ENCODE measurements at regions not wholly inside any gene's neighbourhood (a gene's known extent, or its start where the extent isn't known, plus 50 kb on each side); places are given as distances from the start of the nearest gene placed in this dataset.
A peak's percentile ranks its signal among the peaks of the same experiment; 100 is the strongest.

- no peaks in the 10 kb centered on the region for H3K36me3 ChIP-seq (ENCODE audit: insufficient read depth, low read length, poor library complexity, severe bottlenecking)
- TF ChIP-seq CTCF (conservative IDR thresholded peaks at IDR 0.05; ENCODE audit: low read depth, low read length) = no peak
- TF ChIP-seq EZH2 (IDR thresholded peaks at IDR 0.05; ENCODE audit: borderline replicate concordance, low read depth, low read length, poor library complexity, severe bottlenecking) = no peak
- no peaks in the 10 kb centered on the region for H3K9me3 ChIP-seq (ENCODE audit: low read depth, low read length, poor library complexity, severe bottlenecking)
- no peak overlapping the region for H3K4me3 ChIP-seq (ENCODE audit: low read depth, low read length, poor library complexity, severe bottlenecking)
- H3K4me1 ChIP-seq (ENCODE audit: insufficient read depth, low read length, poor library complexity, severe bottlenecking) = no peaks in the 10 kb centered on the region
- H3K27ac ChIP-seq (ENCODE audit: low read depth, low read length, poor library complexity, severe bottlenecking) = no peak overlapping the region
- DNase-seq (ENCODE audit: low spot score) = no peak
- intact Hi-C loops (cut with micrococcal nuclease; ENCODE audit: unreplicated experiment) = no loop called here
- no peaks in the 10 kb centered on the region for H3K27me3 ChIP-seq (replicated peaks; ENCODE audit: insufficient read depth, low read depth, low read length, poor library complexity)
- BruUV-seq (replicated peaks) = no TSS peak
- CTCF ChIA-PET = no interaction called here
- POLR2A ChIA-PET (ENCODE audit: low non-redundant PET) = no interaction called here
Measured at GRCh38 chr16:27689711-27690110, 139.8 kb downstream of the KATNIP start.

- TF ChIP-seq CTCF (conservative IDR thresholded peaks at IDR 0.05; ENCODE audit: low read depth, low read length) (peak; percentile 64), EZH2 (IDR thresholded peaks at IDR 0.05; ENCODE audit: borderline replicate concordance, low read depth, low read length, poor library complexity, severe bottlenecking) (no peak)
- DNase-seq (ENCODE audit: low spot score) = peak; percentile 15
- Histone ChIP-seq H3K9me3 (ENCODE audit: low read depth, low read length, poor library complexity, severe bottlenecking) (no peaks in the 10 kb centered on the region), H3K27ac (ENCODE audit: low read depth, low read length, poor library complexity, severe bottlenecking) (no peak overlapping the region), H3K4me1 (ENCODE audit: insufficient read depth, low read length, poor library complexity, severe bottlenecking) (no peaks in the 10 kb centered on the region), H3K36me3 (ENCODE audit: insufficient read depth, low read length, poor library complexity, severe bottlenecking) (no peaks in the 10 kb centered on the region), H3K4me3 (ENCODE audit: low read depth, low read length, poor library complexity, severe bottlenecking) (no peak overlapping the region), H3K27me3 (replicated peaks; ENCODE audit: insufficient read depth, low read depth, low read length, poor library complexity) (no peaks in the 10 kb centered on the region)
- ChIA-PET POLR2A (ENCODE audit: low non-redundant PET) (no interaction called here), CTCF (no interaction called here)
- no TSS peak for BruUV-seq (replicated peaks)
- intact Hi-C loops (cut with micrococcal nuclease; ENCODE audit: unreplicated experiment) = no loop called here
Measured at GRCh38 chr16:27690608-27691007, 140.7 kb downstream of the KATNIP start.

- no peak for DNase-seq (ENCODE audit: low spot score)
- H3K4me1 ChIP-seq (ENCODE audit: insufficient read depth, low read length, poor library complexity, severe bottlenecking) = no peaks in the 10 kb centered on the region
- no TSS peak for BruUV-seq (replicated peaks)
- no peak overlapping the region for H3K4me3 ChIP-seq (ENCODE audit: low read depth, low read length, poor library complexity, severe bottlenecking)
- no peaks in the 10 kb centered on the region for H3K36me3 ChIP-seq (ENCODE audit: insufficient read depth, low read length, poor library complexity, severe bottlenecking)
- H3K27me3 ChIP-seq (replicated peaks; ENCODE audit: insufficient read depth, low read depth, low read length, poor library complexity) = no peaks in the 10 kb centered on the region
- intact Hi-C loops (cut with micrococcal nuclease; ENCODE audit: unreplicated experiment) = no loop called here
- ChIA-PET CTCF (no interaction called here), POLR2A (ENCODE audit: low non-redundant PET) (interaction anchor here (0.6 kb wide), 1 partner anchor 12 kb away, joined by 6 read pairs; no protein-coding TSS in a partner anchor)
- TF ChIP-seq CTCF (conservative IDR thresholded peaks at IDR 0.05; ENCODE audit: low read depth, low read length) (no peak), EZH2 (IDR thresholded peaks at IDR 0.05; ENCODE audit: borderline replicate concordance, low read depth, low read length, poor library complexity, severe bottlenecking) (no peak)
- H3K27ac ChIP-seq (ENCODE audit: low read depth, low read length, poor library complexity, severe bottlenecking) = no peak overlapping the region
- H3K9me3 ChIP-seq (ENCODE audit: low read depth, low read length, poor library complexity, severe bottlenecking) = no peaks in the 10 kb centered on the region
Measured at GRCh38 chr16:27691721-27692120, 141.8 kb downstream of the KATNIP start.

All from A673 (cell line).